ENCODE measurements at regions not wholly inside any gene's neighbourhood (a gene's known extent, or its start where the extent isn't known, plus 50 kb on each side); places are given as distances from the start of the nearest gene placed in this dataset.

GRCh38 chr4:164439037-164439436, 314.9 kb upstream of the SMIM31 start:
- no peak for DNase-seq

GRCh38 chr4:164440199-164440598, 313.7 kb upstream of the SMIM31 start:
- peak; percentile 2 for DNase-seq

DNA sequence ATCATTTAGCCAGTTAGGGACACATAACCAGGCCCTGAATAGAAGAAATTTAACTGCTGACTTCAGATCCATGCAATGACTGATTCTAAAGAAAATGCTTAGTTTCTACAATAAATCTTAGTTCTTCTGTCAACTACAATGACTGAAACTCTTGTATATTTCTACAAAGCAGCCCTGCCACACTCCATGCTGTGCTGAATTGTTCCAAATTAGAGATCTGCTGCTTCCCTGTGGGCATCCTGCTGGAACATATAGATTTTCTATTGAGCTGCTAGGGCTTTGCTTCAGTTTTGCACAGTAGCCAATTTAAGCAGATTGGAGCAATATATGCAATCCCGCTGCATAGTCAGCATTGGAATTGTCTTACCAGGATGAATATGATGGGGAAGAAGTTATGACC, 312.8 kb upstream of the SMIM31 start:
- DNase-seq = no peak

GRCh38 chr4:164442180-164442579, 311.8 kb upstream of the SMIM31 start:
- no peak for DNase-seq

DNA sequence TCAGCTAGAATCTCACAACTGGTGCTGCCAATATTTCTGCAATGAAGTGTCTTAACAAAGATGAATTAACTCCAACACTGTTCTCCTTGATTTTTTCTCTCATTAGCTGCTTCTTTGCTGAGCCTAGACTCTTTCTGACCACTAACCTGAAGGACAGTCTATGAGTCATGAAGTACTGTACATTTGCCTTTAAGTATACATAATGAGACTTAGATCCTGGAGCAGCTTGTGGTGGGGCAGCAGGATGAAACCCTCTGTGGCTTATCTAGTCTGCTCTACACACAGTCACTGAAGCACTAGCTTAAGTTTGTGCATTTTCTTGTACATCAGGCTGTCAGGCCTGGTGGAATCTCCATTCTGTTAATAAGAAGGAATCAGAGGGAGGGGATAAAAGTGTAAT, 307.4 kb upstream of the SMIM31 start:
- DNase-seq = no peak

DNA sequence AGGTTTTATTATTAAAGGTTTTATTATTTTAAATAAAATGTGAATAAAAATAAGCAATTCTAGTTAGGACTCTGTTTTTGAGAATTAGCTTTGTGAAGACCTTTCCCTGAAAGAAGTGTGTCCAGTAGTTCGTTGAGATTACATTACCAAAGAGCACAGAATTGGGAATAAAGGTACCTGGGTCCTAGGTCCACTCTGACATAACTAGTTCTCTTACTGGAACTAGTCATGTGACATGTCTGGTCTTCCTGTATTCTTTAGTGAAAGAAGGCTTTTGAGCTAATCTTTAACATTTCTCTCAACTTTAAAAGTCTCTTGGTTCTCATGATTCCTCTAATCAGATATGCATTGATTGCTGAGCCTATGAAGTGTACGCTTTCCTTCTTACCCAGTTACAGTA, 292.0 kb upstream of the SMIM31 start:
- DNase-seq = no peak

GRCh38 chr4:164462471-164462870, 291.5 kb upstream of the SMIM31 start:
- no peak for DNase-seq

- DNase-seq = no peak
These were observed 289.6 kb upstream of the SMIM31 start for GRCh38 chr4:164464313-164464712.

- no peak for DNase-seq
These were observed 286.4 kb upstream of the SMIM31 start for GRCh38 chr4:164467493-164467892.

GRCh38 chr4:164481306-164482091, 272.4 kb upstream of the SMIM31 start:
- DNase-seq = no peak

- no peak for DNase-seq
These were observed 271.9 kb upstream of the SMIM31 start for GRCh38 chr4:164482092-164482404.

DNA sequence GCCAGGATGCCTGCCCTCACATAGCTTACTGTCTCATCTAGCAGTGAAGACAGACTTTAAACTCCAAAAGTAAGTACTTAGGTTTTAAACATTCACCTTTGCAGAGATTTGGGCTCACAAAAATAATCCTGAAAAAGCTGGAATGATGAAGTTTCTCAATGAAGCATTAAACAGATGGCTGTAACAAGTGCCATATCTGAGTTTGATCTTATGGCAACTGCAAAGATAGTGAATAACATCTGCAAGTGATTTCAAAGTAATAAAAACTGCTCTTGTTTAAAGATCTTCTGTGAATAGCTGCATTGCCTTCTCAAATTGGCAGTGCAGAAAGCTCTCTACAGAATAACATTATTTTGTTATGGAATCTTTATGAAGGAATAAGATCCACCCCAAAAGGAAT, 271.2 kb upstream of the SMIM31 start:
- DNase-seq = no peak

DNA sequence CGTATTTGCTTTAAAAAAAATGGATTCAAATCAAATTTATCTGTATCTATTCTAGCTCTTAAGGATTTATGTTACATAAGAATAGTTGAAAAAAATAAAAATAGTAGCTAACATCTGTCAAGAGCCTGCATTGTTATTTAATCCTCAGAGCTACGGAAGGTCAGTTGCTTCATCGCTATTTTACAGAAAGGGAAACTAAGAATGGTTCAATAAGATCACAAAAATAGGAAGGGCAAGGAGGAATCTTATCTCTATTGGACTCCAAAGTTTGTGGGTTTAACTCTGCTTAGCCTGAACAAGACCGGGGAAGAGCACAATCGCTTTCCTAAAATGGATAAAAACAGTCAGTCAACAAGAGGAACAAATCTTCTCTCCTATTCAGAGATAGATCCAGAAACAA, 270.2 kb upstream of the SMIM31 start:
- no peak for DNase-seq

- no peak for DNase-seq
These were observed 269.4 kb upstream of the SMIM31 start for GRCh38 chr4:164484551-164484950.

GRCh38 chr4:164485136-164485535, 268.8 kb upstream of the SMIM31 start:
- no peak for DNase-seq

DNA sequence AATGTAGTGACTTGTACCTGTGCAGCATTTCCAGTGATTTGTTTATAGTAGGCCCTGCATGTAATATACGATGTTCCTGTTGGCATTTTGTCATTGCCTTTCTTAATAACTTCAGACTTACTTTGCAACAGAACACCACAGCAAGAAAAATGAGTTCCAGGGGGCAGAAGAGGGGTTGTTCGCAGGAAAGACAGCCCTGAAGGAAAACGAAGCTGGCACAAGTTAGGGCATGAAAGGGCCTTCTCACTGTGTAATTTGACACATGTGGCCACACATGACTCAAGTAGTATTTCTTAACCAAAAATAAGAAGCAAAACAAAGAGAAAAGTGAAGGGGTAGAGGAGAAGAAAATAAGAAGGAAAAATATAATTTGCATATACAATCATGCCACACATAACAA, 265.8 kb upstream of the SMIM31 start:
- DNase-seq = no peak

DNA sequence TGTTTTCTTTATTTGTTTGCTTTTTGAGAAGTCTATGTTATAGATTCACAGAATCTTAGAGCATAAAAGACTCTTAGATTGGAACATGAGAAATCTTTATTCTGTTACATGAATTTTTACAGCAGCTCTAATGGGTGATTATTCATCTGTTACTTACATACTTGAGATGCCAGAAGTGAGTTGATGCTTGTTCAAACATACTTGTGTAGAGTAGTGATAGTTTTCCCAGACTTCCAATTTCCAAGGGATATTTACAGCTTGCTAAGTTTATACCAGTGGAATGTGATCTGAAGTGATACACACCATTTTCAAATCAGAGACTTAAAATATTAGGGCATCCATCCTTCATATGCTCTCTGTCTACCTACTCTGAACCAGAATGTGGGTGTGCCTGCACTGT, 252.9 kb upstream of the SMIM31 start:
- peak; percentile 14 for DNase-seq

DNA sequence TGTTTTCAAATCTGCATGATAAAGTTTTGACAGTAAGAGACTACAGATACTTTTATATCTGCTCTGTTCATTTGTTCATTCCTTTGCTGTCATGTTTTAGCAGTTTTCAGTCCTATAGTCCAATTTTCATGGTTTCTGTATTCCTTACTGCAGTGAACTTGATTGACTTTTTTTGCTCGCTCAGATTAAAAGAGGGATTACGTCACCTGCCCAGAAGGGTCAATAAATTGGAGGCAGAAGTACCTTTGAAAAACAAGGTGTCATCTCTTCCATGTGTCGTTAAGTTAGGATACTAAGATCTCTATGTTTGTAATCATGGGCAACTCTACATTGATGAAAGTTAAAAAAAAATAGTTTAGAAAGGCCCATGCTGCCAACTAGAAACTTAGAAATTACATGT, 250.1 kb upstream of the SMIM31 start:
- no peak for DNase-seq

GRCh38 chr4:164508097-164508496, 245.8 kb upstream of the SMIM31 start:
- no peak for DNase-seq

GRCh38 chr4:164508771-164509170, 245.2 kb upstream of the SMIM31 start:
- no peak for DNase-seq

- no peak for DNase-seq
These were observed 244.0 kb upstream of the SMIM31 start for GRCh38 chr4:164509951-164510350.

DNA sequence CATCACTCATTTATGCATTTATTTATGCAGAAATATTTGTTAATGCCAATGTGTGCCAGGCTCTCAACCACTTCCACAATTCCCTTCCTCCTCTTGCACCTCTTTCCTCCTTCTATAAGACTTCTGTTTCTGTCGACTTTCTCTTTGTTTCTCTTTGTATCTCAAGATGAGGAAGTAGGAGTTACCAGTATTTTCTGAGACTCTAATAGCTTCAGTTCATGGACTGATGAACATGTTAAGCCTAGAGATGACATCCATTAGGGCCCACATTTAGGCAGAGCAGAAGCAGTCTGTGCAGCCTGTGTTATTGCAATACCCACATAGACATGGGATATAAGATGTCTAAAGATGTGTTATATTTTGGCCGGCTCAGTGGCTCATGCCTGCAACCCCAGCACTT, 241.8 kb upstream of the SMIM31 start:
- DNase-seq = no peak

GRCh38 chr4:164514765-164515164, 239.2 kb upstream of the SMIM31 start:
- no peak for DNase-seq

- DNase-seq = no peak
These were observed 229.1 kb upstream of the SMIM31 start for GRCh38 chr4:164524789-164525188.

GRCh38 chr4:164526933-164527583, 226.9 kb upstream of the SMIM31 start:
- DNase-seq = no peak
